Thymus (tissue), 11 donors: ENCODE measurements at regions not wholly inside any gene's neighbourhood (a gene's known extent, or its start where the extent isn't known, plus 50 kb on each side); places are given as distances from the start of the nearest gene placed in this dataset.
"Not testable (repeated sequence)": the region's sequence is repeated elsewhere in the genome, so short reads cannot be mapped to it uniquely, and the experiment has no call there.

Source experiments
- DNase-seq, 9 donors: peaks; one replicate each; pipeline ENCODE4 v3.0.0-alpha.2; 2013; ENCODE audit warnings: low spot score in 9 of 9, low read depth in 6 of 9, missing footprints in 1 of 9
- H3K27ac ChIP-seq, 2 donors: one replicate each; pipeline ENCODE4 v1.5.1; 2013; ENCODE audit warnings: control low read depth in 1 of 2, low read depth in 1 of 2, low read length in 1 of 2, mild to moderate bottlenecking in 1 of 2, moderate library complexity in 1 of 2
- H3K27me3 ChIP-seq, 2 donors: one replicate each; pipeline ENCODE4 v1.5.1; 2013; ENCODE audit warnings: low read length in 1 of 2; ENCODE audit not compliant: control insufficient read depth in 2 of 2, insufficient read depth in 1 of 2
- H3K36me3 ChIP-seq, 2 donors: one replicate each; pipeline ENCODE4 v1.5.1; 2013; ENCODE audit warnings: low read length in 1 of 2, mild to moderate bottlenecking in 1 of 2, moderate library complexity in 1 of 2; ENCODE audit not compliant: control insufficient read depth in 2 of 2, insufficient read depth in 2 of 2
- H3K4me1 ChIP-seq, 2 donors: one replicate each; pipeline ENCODE4 v1.5.1; 2013; ENCODE audit warnings: low read length in 2 of 2; ENCODE audit not compliant: control insufficient read depth in 2 of 2, insufficient read depth in 2 of 2
- H3K4me3 ChIP-seq, 2 donors: one replicate each; pipeline ENCODE4 v1.5.1; 2013; ENCODE audit warnings: low read length in 2 of 2, control low read depth in 1 of 2, mild to moderate bottlenecking in 1 of 2
- H3K9me3 ChIP-seq, 2 donors: one replicate each; pipeline ENCODE4 v1.5.1; 2013; ENCODE audit warnings: low read length in 1 of 2, mild to moderate bottlenecking in 1 of 2; ENCODE audit not compliant: control insufficient read depth in 2 of 2, insufficient read depth in 1 of 2
- WGBS: extraction: QIAGEN DNeasy Blood & Tissue Kit; methylation state at CpG from one replicate; pipeline ENCODE4 v1.1.7; 2013; 5-methylcytosine and 5-hydroxymethylcytosine counted together
- donor health status: healthy.

GRCh38 chr11:34790620-34791019 is 125.6 kb downstream of the APIP start:
- Histone ChIP-seq H3K4me3 (no peak overlapping the region), H3K27me3 (no peaks in the 10 kb centered on the region), H3K36me3 (no peaks in the 10 kb centered on the region), H3K9me3 (no peaks in the 10 kb centered on the region), H3K4me1 (no peaks in the 10 kb centered on the region), H3K27ac (no peak overlapping the region)
- WGBS: 97% methylated on average over 3 of the region's 3 CpGs
- DNase-seq: no peak

GRCh38 chr11:34789196-34789834 is 126.9 kb downstream of the APIP start:
- no peaks in the 10 kb centered on the region for H3K27me3 ChIP-seq
- H3K4me3 ChIP-seq: no peak overlapping the region
- no peaks in the 10 kb centered on the region for H3K9me3 ChIP-seq
- H3K27ac ChIP-seq: no peak overlapping the region
- H3K4me1 ChIP-seq: no peaks in the 10 kb centered on the region
- no peaks in the 10 kb centered on the region for H3K36me3 ChIP-seq
- 91% methylated on average over 4 of the region's 4 CpGs for WGBS
- DNase-seq: no peak

GRCh38 chr11:34788642-34789041 is 127.5 kb downstream of the APIP start:
- H3K4me1 ChIP-seq: no peaks in the 10 kb centered on the region
- WGBS: 98% methylated on average over 2 of the region's 2 CpGs

GRCh38 chr11:34787895-34788294 is 128.3 kb downstream of the APIP start:
- H3K36me3 ChIP-seq: no peaks in the 10 kb centered on the region
- no peaks in the 10 kb centered on the region for H3K9me3 ChIP-seq
- 97% methylated on average over 1 of the region's 1 CpG for WGBS
- no peaks in the 10 kb centered on the region for H3K4me1 ChIP-seq
- H3K27me3 ChIP-seq: no peaks in the 10 kb centered on the region
- DNase-seq: no peak
- no peak overlapping the region for H3K4me3 ChIP-seq
- H3K27ac ChIP-seq: no peak overlapping the region

More at GRCh38 chr11:34788642-34789041, 127.5 kb downstream of the APIP start:
- Histone ChIP-seq H3K27me3 (no peaks in the 10 kb centered on the region), H3K36me3 (no peaks in the 10 kb centered on the region), H3K4me3 (no peak overlapping the region), H3K9me3 (no peaks in the 10 kb centered on the region), H3K27ac (no peak overlapping the region)
- DNase-seq: no peak

- DNase-seq: no peak
- 61% methylated on average over 1 of the region's 1 CpG for WGBS
- no peak overlapping the region for H3K4me3 ChIP-seq
- H3K27me3 ChIP-seq: no peaks in the 10 kb centered on the region
- H3K4me1 ChIP-seq: no peaks in the 10 kb centered on the region
- no peaks in the 10 kb centered on the region for H3K9me3 ChIP-seq
- no peak overlapping the region for H3K27ac ChIP-seq
- H3K36me3 ChIP-seq: no peaks in the 10 kb centered on the region
These were observed 128.8 kb downstream of the APIP start for GRCh38 chr11:34787348-34787747.

- Histone ChIP-seq H3K27ac (no peak overlapping the region), H3K9me3 (no peaks in the 10 kb centered on the region), H3K4me1 (no peaks in the 10 kb centered on the region), H3K27me3 (no peaks in the 10 kb centered on the region), H3K4me3 (no peak overlapping the region), H3K36me3 (no peaks in the 10 kb centered on the region)
- WGBS: 70% methylated on average over 2 of the region's 2 CpGs
- DNase-seq: no peak
These were observed 131.8 kb downstream of the APIP start for GRCh38 chr11:34784318-34784841.

GRCh38 chr11:34783816-34784317 is 132.3 kb downstream of the APIP start:
- no peaks in the 10 kb centered on the region for H3K9me3 ChIP-seq
- no peak overlapping the region for H3K4me3 ChIP-seq
- no peaks in the 10 kb centered on the region for H3K36me3 ChIP-seq
- H3K4me1 ChIP-seq: no peaks in the 10 kb centered on the region
- DNase-seq: no peak
- no peaks in the 10 kb centered on the region for H3K27me3 ChIP-seq
- H3K27ac ChIP-seq: no peak overlapping the region
- WGBS: 98% methylated on average over 3 of the region's 3 CpGs

GRCh38 chr11:34781826-34782225 is 134.4 kb downstream of the APIP start:
- H3K36me3 ChIP-seq, H3K9me3 ChIP-seq, H3K27me3 ChIP-seq, H3K4me1 ChIP-seq, DNase-seq, H3K27ac ChIP-seq, H3K4me3 ChIP-seq: not testable (repeated sequence)

GRCh38 chr11:34775417-34775888 is 140.7 kb downstream of the APIP start:
- no peaks in the 10 kb centered on the region for H3K4me1 ChIP-seq
- WGBS: 92% methylated on average over 4 of the region's 4 CpGs
- H3K27me3 ChIP-seq: no peaks in the 10 kb centered on the region
- H3K4me3 ChIP-seq: no peak overlapping the region
- H3K36me3 ChIP-seq: no peaks in the 10 kb centered on the region
- no peak overlapping the region for H3K27ac ChIP-seq
- no peak for DNase-seq
- no peaks in the 10 kb centered on the region for H3K9me3 ChIP-seq
